CD1c-positive myeloid dendritic cell (primary cell): ENCODE measurements at regions not wholly inside any gene's neighbourhood (a gene's known extent, or its start where the extent isn't known, plus 50 kb on each side); places are given as distances from the start of the nearest gene placed in this dataset.

Source experiments
- DNase-seq: peaks from one replicate; pipeline ENCODE4 v3.0.0-alpha.2; 2016; ENCODE audit errors: extremely low spot score

- no peak for DNase-seq
Measured at GRCh38 chr2:137824501-137824900, 139.8 kb upstream of the HNMT start.

GRCh38 chr2:137826373-137827372, 137.6 kb upstream of the HNMT start:
- DNase-seq: no peak

DNA sequence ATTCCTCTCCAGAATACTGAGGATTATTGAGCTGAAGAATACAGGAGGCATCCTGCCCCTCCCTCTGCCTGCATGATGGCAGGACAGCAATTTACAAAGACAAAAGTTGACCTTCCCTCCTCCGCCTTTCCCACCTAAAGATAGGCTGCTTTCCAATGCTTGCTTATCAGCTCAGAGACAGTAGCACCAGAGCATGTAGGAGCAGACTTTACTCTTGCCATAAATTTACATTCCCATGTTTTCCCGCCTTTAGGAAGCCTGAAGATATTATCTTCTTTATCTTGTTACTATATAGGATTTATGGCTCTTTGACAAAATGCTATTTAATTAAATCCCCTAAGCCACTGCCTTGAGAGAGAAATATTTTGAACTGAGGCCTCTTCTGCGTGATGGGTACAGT, 135.6 kb upstream of the HNMT start:
- no peak for DNase-seq

- no peak for DNase-seq
Measured at GRCh38 chr2:137829251-137829650, 135.0 kb upstream of the HNMT start.

DNA sequence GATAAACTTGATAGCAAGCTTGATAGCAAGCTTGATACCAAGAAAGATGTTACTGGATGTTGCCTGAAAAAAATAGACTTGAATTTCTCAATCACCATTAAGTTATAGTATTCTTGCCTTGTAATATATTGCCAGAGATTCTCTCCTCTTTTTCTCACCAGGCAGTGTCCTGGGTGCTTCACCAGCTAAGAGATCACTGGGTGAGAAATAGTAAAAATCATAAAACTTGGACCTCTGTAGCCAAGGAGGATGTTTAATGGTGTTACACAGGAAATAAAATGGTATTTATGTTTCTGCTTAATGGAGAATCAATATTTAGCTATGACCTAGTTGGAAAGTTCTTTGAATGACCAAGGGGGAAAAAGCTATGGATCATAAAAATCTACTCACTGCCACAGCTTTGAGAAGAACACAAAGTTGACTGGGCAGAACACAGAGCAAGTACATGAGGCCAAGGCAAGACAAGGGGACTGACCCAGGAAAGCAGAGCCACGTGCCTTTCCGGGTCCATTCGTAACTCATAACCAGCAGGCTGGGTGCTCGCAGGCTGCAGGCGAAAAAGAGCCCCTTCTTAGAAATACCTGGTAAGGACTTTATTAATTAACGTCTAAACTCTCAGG, 129.4 kb upstream of the HNMT start:
- no peak for DNase-seq

GRCh38 chr2:137836671-137837070, 127.6 kb upstream of the HNMT start:
- no peak for DNase-seq

- DNase-seq: no peak
Measured at GRCh38 chr2:137837830-137838229, 126.4 kb upstream of the HNMT start.

GRCh38 chr2:137838255-137839092, 125.8 kb upstream of the HNMT start:
- DNase-seq: peak; percentile 50

DNA sequence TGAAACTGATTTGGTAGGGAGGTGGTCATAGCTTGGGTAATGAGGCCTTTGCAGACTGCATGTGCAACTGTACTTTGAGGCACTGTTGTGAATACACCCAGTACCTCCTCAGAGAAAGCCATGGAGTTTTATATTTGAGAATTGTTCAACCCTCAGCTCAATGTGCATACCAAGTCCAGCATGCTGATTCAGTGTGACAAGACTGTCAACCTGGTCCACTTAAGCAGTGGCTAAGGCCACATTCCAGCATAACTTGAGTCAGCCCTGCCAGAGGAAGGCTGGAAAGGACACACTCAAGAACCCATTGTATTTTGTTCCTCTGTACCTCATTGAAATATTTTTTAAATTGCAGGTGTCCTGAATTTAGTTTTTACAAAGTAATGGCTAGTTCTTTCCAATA, 121.8 kb upstream of the HNMT start:
- DNase-seq: no peak

- no peak for DNase-seq
Measured at GRCh38 chr2:137842952-137843351, 121.3 kb upstream of the HNMT start.

DNA sequence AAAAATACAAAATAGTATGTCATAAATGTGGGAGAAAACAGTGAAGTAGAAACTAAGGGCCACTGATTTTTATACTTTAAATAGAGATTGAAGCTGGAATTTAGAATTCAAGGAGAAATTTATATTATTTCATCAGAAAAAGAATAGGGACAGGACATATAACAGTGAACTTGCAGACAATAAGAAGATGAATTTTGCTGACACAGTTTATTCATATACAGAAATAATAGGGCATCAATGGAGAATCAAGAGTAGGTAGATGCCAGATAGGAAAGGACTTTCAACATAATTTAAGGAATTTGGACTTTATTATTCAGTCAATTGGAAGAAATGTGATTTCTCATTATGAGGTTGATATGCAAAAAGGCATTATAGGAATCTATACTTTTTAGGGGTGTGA, 118.9 kb upstream of the HNMT start:
- no peak for DNase-seq

DNA sequence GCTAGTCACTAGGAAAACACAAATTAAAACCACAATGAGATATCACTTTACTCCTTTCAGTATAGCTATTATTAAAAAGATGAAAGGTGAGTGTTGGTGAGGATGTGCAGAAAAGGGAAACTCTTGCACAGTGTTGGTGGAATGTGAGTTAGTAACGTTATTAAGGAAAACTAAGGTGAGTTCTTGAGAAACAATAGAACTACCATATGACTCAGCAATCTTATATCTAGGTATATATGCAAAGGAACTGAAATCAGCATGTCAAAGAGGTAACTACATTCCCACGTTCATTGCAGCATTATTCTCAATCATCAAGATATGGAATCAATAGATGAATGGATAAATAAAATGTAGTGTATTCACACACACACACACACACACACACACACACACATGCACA, 117.3 kb upstream of the HNMT start:
- no peak for DNase-seq

GRCh38 chr2:137847443-137847842, 116.8 kb upstream of the HNMT start:
- no peak for DNase-seq

DNA sequence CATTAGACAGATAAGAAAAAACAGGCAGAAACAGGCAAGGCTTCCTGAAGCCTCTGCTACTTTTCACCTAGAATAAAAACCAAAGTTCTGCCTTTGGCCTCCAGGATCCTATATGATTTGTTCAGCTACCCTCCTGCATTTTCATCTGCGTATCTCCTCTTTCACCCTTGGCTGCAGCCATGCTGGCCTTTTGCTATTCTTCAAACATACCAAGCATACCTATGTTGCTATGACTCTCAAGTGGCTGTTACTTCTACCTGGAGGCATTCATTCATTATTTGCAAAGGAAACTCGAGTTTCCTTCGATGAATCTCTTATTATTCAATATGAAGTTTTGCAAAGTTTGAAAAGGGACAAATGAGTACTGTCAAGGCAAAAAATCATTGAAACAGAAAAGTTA, 106.4 kb upstream of the HNMT start:
- DNase-seq: no peak

- DNase-seq: no peak
Measured at GRCh38 chr2:137862651-137863050, 101.6 kb upstream of the HNMT start.

DNA sequence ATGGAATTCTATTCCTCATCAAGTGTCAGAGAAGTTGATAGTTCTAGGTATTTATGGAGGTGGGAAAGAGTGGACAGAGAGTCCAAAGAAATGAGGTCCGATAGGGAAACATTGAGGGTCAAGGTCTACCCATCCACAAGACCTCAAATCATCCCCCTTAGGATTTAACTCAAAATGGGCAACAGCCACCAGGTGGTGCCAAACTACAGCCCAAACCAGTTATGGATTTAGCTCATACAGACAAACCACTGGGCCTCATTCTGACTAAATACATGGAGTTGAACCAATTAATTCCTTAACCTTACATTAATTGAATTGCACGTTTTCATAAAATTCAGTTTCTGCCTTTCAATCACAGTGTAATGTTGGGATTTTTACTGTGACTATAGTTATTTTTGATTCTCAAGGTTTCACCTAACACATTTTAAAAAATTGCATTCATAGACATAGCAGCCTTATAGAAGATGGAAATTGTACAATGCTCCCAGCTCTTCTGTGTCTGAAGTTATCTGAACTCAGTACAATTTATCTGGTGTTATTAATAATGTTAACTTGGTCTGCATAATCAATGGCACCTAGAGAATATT, 98.2 kb upstream of the HNMT start:
- peak; percentile 54 for DNase-seq

DNA sequence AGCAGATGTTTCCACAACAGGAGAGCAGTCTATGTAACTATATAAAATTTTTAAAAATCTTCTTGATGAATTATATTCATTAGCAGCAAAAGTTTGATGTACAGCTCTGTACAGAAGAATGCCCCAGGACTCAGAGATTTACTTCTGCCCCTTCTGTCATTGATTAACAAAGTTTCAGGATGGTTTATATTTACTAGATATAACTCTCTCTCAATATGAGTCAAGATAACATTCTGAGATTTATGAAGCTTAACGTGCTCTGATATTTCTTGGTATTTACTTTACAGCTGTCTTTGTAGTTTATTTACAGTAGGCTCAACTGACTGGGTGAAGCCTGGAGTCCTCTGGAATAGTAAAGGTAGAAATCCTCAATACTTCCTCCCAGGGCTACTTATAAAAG, 93.6 kb upstream of the HNMT start:
- no peak for DNase-seq

- no peak for DNase-seq
Measured at GRCh38 chr2:137872577-137872976, 91.7 kb upstream of the HNMT start.

DNA sequence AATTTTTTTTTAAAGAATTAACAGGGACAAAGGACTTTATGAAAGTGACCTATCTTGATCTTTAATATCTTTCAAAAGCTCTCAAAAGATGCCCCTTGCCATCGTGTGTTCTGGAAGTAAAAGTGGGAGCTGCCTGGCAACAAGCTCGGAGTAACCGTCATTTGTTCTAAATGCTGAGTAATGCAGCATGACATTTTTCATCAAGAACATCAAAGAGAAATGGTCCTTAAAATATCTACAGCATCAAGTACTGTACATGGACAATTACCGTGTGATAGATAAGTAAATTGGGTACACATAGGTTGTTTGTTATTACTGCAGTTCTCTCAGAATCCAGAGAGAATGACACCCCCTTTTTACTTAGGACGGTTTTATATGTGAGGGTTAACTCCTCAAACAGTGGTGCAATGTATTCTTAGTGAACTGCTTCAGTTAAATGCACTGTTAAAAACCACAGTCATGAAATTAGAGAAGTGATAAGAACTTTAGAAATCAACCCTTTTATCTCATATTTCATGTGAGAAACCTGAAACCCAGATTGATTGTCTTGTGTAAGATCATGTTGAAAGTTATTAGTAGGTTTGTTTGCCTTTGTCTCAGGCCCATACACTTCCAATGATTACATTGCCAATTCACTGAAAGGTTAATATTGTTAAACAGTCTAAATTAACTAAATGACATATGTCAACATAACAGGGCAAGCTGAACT, 90.6 kb upstream of the HNMT start:
- no peak for DNase-seq

DNA sequence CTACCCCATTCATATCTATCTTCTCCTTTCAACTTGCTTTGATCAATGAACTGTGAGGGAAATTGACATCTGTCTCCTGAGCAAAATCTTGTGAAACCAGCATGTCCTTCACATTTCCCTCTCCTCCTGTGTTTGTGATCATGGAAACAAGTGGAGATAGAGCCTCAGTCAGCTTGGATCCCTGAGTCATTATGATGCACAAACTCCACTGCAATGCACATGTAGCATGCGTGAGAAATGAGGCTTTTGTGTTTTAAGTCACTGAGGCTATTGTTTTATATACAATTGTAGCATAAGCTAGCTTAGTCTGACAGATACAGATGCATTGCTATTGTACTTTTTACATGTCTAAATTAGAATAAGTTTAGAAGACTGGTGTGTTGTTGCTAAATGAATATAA, 85.2 kb upstream of the HNMT start:
- DNase-seq: no peak

- no peak for DNase-seq
Measured at GRCh38 chr2:137881711-137882110, 82.6 kb upstream of the HNMT start.
